HL-60 (cell line): ENCODE measurements at regions not wholly inside any gene's neighbourhood (a gene's known extent, or its start where the extent isn't known, plus 50 kb on each side); places are given as distances from the start of the nearest gene placed in this dataset.

ENCODE experiments used
- CTCF ChIP-seq: IDR thresholded peaks from one replicate; pipeline ENCODE4 v1.5.1; 2011; ENCODE audit warnings: low read length, control low read depth, inconsistent platforms; ENCODE audit not compliant: insufficient read depth
- GABPA ChIP-seq: IDR thresholded peaks from 2 replicates; pipeline ENCODE4 v1.6.1; 2012; ENCODE audit warnings: low read depth
- POLR2AphosphoS5 ChIP-seq: IDR thresholded peaks from 2 replicates; pipeline ENCODE4 v1.6.1; 2012; ENCODE audit warnings: low read depth
- REST ChIP-seq: IDR thresholded peaks from 2 replicates; pipeline ENCODE4 v1.6.1; 2012; ENCODE audit warnings: low read depth; ENCODE audit not compliant: insufficient replicate concordance
- SPI1 ChIP-seq: IDR thresholded peaks from 2 replicates; pipeline ENCODE4 v1.6.1; 2012; ENCODE audit warnings: low read depth, mild to moderate bottlenecking, borderline replicate concordance

- TF ChIP-seq CTCF (no peak), POLR2AphosphoS5 (no peak), REST (no peak), GABPA (no peak), SPI1 (no peak)
Measured at GRCh38 chr2:82796132-82796531, 1662.9 kb downstream of the SUCLG1 start.
